Ovary (tissue), 7 donors: ENCODE measurements at regions not wholly inside any gene's neighbourhood (a gene's known extent, or its start where the extent isn't known, plus 50 kb on each side); places are given as distances from the start of the nearest gene placed in this dataset.

ENCODE experiments used
- DNase-seq, 5 donors: peaks; one replicate each; pipeline ENCODE4 v3.0.0-alpha.2; 2019 to 2020
- H3K27ac ChIP-seq, 2 donors: fragments of 200-600 bp; one replicate each; pipeline versions ENCODE4 v1.5.1 to v1.8.0; 2019 to 2022
- H3K27me3 ChIP-seq: fragments of 200-600 bp; one replicate; pipeline ENCODE4 v1.8.0; 2022
- H3K36me3 ChIP-seq: fragments of 200-600 bp; sonication (generic); one replicate; pipeline ENCODE4 v1.5.1; 2019
- H3K4me1 ChIP-seq: one replicate; pipeline ENCODE4 v1.8.1; 2013; ENCODE audit warnings: mild to moderate bottlenecking, moderate library complexity; ENCODE audit not compliant: insufficient read depth
- H3K4me3 ChIP-seq: fragments of 200-600 bp; sonication (generic); one replicate; pipeline ENCODE4 v1.5.1; 2017
- H3K9me3 ChIP-seq, 2 donors: fragments of 200-600 bp in 1 of 2; sonication (generic) in 1 of 2; one replicate each; pipeline versions ENCODE4 v1.5.1 to v1.8.1; 2013 to 2019; ENCODE audit warnings: mild to moderate bottlenecking in 1 of 2, moderate library complexity in 1 of 2
- CTCF ChIP-seq, 3 donors: fragments of 450-650 bp in 2 of 3; fragments of 200-600 bp in 1 of 3; IDR thresholded peaks; one replicate each; pipeline versions ENCODE4 v1.5.1 to v1.8.0; 2016 to 2022; ENCODE audit warnings: antibody characterized with exemption in 3 of 3, mild to moderate bottlenecking in 1 of 3
- EP300 ChIP-seq: sonication (generic); formaldehyde crosslinking; IDR thresholded peaks from one replicate; pipeline ENCODE4 v1.6.1; 2017; ENCODE audit warnings: antibody characterized with exemption
- POLR2A ChIP-seq: fragments of 450-650 bp; IDR thresholded peaks from one replicate; pipeline ENCODE4 v1.6.1; 2017; ENCODE audit warnings: antibody characterized with exemption, mild to moderate bottlenecking, moderate library complexity
- WGBS, 3 donors: extraction: QIAGEN DNeasy Blood & Tissue Kit in 1 of 3; methylation state at CpG; one replicate each; pipeline versions ENCODE4 v1.1.5 to v1.1.7; 2013 to 2017; 5-methylcytosine and 5-hydroxymethylcytosine counted together
- intact Hi-C, 4 donors: fragments of 100-400 bp; cut with DNase I; formaldehyde crosslinking; loops; one replicate each; pipeline versions ENCODE4 v1.11.0 to v1.15.1; 2022 to 2023
- donor health status: DM: no; HTN: no; CAD: no; lungs with moderate emphysema.
- donor health status: DM: no; HTN: no; CAD: no.
- donor health status: Bipolar disorder and iron deficiency.
- donor health status: DM: no; HTN: no; CAD: no.
- donor health status: DM: yes; HTN: yes; CAD: no.

- no peaks in the 10 kb centered on the region for H3K9me3 ChIP-seq
- 92 to 93% (median 92%) methylated on average over 7 of the region's 7 CpGs for WGBS, 3 donors
- H3K4me3 ChIP-seq, result no peak overlapping the region
- H3K27me3 ChIP-seq, result no peaks in the 10 kb centered on the region
- intact Hi-C loops, result no loop called here
- no peak overlapping the region for H3K27ac ChIP-seq
- no peaks in the 10 kb centered on the region for H3K36me3 ChIP-seq
- no peak for DNase-seq
- TF ChIP-seq POLR2A (no peak), CTCF (IDR thresholded peaks at IDR 0.05) (no peak), EP300 (no peak)
- H3K4me1 ChIP-seq, result no peaks in the 10 kb centered on the region
These were observed 198.8 kb downstream of the EFNB2 start for GRCh38 chr13:106336668-106337067.

- no peak overlapping the region for H3K4me3 ChIP-seq
- H3K27ac ChIP-seq, result no peak overlapping the region
- no peak for DNase-seq
- intact Hi-C loops, result no loop called here
- H3K36me3 ChIP-seq, result no peaks in the 10 kb centered on the region
- TF ChIP-seq EP300 (no peak), POLR2A (no peak), CTCF (IDR thresholded peaks at IDR 0.05) (no peak)
- WGBS, 3 donors, result 74 to 82% (median 79%) methylated on average over 4 of the region's 4 CpGs
- no peaks in the 10 kb centered on the region for H3K4me1 ChIP-seq
- no peaks in the 10 kb centered on the region for H3K27me3 ChIP-seq
- H3K9me3 ChIP-seq, result no peaks in the 10 kb centered on the region
These were observed 202.8 kb downstream of the EFNB2 start for GRCh38 chr13:106332621-106333020.

- 89 to 97% (median 96%) methylated on average over 4 of the region's 4 CpGs for WGBS, 3 donors
- no peak for TF ChIP-seq EP300
- no peak for TF ChIP-seq CTCF (IDR thresholded peaks at IDR 0.05)
- TF ChIP-seq POLR2A, result no peak
- no peak for DNase-seq
- Histone ChIP-seq H3K9me3 (no peaks in the 10 kb centered on the region), H3K27me3 (no peaks in the 10 kb centered on the region), H3K27ac (no peak overlapping the region), H3K4me3 (no peak overlapping the region), H3K4me1 (no peaks in the 10 kb centered on the region), H3K36me3 (no peaks in the 10 kb centered on the region)
- intact Hi-C loops, result no loop called here
These were observed 204.3 kb downstream of the EFNB2 start for GRCh38 chr13:106331116-106331515.

- WGBS, 3 donors, result 64 to 72% (median 72%) methylated on average over 5 of the region's 5 CpGs
- no peaks in the 10 kb centered on the region for H3K9me3 ChIP-seq
- H3K4me1 ChIP-seq, result no peaks in the 10 kb centered on the region
- no peaks in the 10 kb centered on the region for H3K36me3 ChIP-seq
- H3K4me3 ChIP-seq, result no peak overlapping the region
- no peak for TF ChIP-seq EP300
- TF ChIP-seq POLR2A, result no peak
- TF ChIP-seq CTCF (IDR thresholded peaks at IDR 0.05), result no peak
- no peaks in the 10 kb centered on the region for H3K27me3 ChIP-seq
- no peak overlapping the region for H3K27ac ChIP-seq
- intact Hi-C loops, result no loop called here
- no peak for DNase-seq
These were observed 205.5 kb downstream of the EFNB2 start for GRCh38 chr13:106329941-106330340.

- intact Hi-C loops, result no loop called here
- Histone ChIP-seq H3K27me3 (no peaks in the 10 kb centered on the region), H3K27ac (no peak overlapping the region), H3K4me1 (no peaks in the 10 kb centered on the region), H3K36me3 (no peaks in the 10 kb centered on the region), H3K9me3 (no peaks in the 10 kb centered on the region), H3K4me3 (no peak overlapping the region)
- WGBS, 3 donors, result 93 to 94% (median 93%) methylated on average over 4 of the region's 4 CpGs
- TF ChIP-seq EP300, result no peak
- no peak for TF ChIP-seq POLR2A
- TF ChIP-seq CTCF (IDR thresholded peaks at IDR 0.05), result no peak
- no peak for DNase-seq
These were observed 208.7 kb downstream of the EFNB2 start for GRCh38 chr13:106326751-106327150.
